Fibroblast of upper back skin (primary cell): ENCODE measurements at regions not wholly inside any gene's neighbourhood (a gene's known extent, or its start where the extent isn't known, plus 50 kb on each side); places are given as distances from the start of the nearest gene placed in this dataset.
"Not testable (repeated sequence)": the region's sequence is repeated elsewhere in the genome, so short reads cannot be mapped to it uniquely, and the experiment has no call there.

Experiments used
- DNase-seq: peaks from one replicate; pipeline ENCODE4 v3.0.0-alpha.2; 2013

DNA sequence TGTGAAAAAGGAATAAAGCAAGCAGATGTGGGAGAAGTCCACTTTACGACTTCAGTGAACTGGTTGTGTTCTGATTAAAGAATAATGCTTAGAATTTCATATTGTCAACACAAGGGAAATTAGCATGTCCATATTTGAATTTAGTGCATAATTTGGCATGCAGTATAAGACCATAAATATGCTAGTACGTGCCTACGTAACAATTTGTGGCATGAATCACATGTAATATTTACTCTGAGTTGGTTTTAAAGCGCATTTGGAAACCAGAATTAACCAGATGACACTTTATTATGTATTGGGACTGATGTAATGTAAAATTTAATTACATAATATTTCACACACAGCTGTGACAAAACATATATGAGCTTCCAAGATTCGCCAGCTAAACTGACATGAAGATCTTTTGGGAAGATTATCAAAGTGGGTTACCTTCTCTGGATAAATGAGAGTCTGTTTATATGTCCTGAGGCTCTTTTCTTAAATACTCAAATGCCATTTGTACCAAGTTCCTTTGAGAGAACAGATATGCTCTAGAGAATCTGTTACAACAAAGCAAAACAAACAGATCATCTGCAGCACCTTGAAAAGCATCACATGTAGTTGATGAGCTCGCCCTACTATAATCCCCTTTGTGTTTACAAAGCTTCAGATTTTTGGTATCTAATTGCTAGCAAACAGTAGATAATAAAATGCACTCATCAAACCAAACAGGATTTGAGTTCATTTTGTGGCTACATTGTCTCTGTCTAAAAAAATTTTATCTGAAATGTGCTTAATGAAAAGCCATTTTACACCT is 1468.6 kb downstream of the CDH11 start:
- peak; percentile 12 for DNase-seq

- no peak for DNase-seq
Observed at GRCh38 chr16:63652091-63652490, 1469.8 kb downstream of the CDH11 start.

DNA sequence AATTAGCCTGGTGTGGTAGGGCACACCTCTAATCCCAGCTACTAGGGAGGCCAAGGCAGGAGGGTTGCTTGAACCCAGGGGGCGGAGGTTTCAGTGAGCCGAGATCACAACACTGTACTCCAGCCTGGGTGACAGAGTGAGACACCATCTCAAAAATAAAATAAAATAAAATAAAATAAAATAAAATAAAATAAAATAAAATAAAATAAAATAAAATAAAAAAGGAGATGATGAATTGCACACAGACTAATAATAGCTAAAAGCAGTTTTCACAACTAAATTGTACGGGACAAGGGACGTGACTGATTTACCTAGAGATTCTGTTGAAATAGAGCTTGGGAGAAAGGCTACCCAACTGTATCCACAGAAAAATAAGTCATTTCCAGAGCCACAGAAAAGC is 1471.3 kb downstream of the CDH11 start:
- DNase-seq = no peak

DNA sequence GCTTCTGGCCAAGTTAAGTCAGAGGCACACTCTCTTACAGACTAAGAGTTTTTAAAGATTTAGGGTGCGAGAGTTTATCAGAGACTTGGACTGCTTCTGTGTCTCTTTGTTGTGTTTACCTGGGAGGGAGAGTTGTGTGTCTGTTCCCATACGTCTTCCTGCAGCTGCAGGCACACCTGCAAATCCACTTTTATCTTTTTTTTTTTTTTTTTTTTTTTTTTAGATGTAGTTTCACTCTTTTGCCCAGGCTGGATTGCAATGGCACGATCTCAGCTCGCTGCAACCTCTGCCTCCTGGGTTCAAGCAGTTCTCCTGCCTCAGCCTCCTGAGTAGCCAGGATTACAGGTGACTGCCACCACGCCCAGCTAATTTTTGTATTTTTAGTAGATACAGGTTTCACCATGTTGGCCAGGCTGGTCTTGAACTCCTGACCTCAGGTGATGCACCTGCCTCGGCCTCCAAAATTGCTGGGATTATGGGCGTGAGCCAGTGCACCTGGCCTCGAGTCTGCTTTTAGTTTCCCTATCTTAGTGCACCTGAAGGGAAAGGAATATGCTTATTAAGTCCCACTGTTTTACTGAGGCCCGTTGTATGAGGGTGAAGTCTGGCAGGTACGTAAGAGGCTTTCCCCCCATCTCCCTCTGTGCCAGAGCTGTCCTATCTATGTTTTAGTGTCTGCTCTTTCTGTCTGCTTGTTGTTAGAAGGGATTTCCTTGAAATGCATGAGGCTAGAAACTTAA is 1488.0 kb downstream of the CDH11 start:
- not testable (repeated sequence) for DNase-seq

GRCh38 chr16:63629272-63629671 is 1492.6 kb downstream of the CDH11 start:
- no peak for DNase-seq

DNA sequence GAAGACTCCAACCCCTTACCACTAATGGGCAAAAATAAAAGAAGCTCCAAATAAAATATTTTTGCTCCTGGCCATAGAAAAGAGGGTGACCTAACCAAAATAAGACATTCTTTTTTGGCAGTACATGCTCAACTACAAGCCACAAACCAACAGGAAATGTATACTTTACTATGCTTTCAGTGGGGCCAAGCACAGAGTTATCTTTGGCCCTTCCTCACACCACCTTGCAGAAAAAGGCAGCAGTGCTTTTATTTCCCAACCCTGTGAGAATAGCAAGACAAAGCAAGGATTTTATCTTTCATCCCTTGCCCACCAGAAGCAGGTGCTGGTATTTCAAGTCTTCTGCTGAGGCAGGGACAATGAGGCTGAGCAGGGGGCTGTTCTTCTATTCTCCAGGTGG is 1493.1 kb downstream of the CDH11 start:
- DNase-seq = no peak

GRCh38 chr16:63625126-63625525 is 1496.7 kb downstream of the CDH11 start:
- DNase-seq = no peak

GRCh38 chr16:63623551-63624039 is 1498.3 kb downstream of the CDH11 start:
- no peak for DNase-seq

- DNase-seq = no peak
Observed at GRCh38 chr16:63618896-63619485, 1502.9 kb downstream of the CDH11 start.

GRCh38 chr16:63617990-63618763 is 1503.7 kb downstream of the CDH11 start:
- peak; percentile 13 for DNase-seq

DNA sequence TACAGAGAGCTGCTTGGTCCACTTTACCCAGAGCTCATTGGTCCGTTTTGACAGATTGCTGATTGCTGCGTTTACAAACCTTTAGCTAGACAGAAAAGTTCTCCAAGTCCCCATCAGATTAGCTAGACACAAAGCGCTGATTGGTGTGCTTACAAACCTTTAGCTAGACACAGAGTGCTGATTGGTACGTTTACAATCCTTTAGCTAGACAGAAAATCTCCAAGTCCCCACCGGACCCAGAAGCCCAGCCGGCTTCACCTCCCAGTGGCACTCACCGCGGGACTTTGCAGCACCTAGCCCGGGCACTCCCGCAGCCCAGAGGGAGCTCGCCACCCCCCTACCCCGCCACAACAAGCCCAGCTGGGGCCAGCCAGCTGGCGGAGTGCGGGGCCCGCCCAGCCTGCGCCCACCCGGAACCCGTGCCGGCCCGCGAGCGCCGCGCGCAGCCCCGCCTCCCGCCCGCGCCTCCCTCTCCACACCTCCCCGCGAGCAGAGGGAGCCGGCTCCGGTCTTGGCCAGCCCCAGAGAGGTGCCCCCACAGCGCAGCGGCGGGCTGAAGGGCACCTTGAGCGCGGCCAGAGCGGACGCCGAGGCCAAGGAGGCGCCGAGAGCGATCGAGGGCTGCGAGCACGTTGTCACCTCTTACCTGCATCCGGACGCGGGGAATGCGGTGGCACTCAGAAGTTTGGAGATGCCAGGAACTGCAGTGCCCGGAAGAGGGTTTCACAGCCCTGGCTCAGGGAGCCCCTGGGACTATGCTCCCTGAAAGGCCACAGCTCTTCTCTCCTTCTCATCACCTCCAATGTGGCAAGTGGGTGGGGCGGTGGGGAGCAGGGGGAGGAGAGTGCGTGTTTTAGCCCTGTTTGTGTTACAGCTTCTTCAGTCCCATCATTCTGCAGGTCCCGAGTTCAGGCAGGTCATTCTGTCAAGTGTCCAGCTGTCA is 1504.5 kb downstream of the CDH11 start:
- DNase-seq = no peak

- DNase-seq = no peak
Observed at GRCh38 chr16:63614429-63614828, 1507.4 kb downstream of the CDH11 start.

DNA sequence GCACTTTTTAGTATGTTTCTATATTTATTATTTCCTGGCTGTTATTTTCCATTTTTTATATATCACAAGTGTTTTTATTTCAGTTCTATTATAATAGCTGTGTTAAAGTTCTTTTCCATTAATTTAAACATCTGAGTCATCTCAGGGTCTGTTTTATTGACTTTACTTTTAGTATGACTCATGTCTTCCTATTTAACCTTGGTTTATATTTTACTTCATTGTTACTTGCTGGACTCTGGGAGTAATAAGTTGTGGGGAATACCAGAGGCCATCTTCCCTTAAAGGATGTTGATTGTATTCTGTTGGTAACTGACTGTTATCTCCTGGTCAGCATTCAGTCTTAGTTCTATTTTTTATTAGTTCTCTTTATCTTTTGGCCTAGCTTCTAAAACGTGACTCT is 1508.2 kb downstream of the CDH11 start:
- peak; percentile 16 for DNase-seq

DNA sequence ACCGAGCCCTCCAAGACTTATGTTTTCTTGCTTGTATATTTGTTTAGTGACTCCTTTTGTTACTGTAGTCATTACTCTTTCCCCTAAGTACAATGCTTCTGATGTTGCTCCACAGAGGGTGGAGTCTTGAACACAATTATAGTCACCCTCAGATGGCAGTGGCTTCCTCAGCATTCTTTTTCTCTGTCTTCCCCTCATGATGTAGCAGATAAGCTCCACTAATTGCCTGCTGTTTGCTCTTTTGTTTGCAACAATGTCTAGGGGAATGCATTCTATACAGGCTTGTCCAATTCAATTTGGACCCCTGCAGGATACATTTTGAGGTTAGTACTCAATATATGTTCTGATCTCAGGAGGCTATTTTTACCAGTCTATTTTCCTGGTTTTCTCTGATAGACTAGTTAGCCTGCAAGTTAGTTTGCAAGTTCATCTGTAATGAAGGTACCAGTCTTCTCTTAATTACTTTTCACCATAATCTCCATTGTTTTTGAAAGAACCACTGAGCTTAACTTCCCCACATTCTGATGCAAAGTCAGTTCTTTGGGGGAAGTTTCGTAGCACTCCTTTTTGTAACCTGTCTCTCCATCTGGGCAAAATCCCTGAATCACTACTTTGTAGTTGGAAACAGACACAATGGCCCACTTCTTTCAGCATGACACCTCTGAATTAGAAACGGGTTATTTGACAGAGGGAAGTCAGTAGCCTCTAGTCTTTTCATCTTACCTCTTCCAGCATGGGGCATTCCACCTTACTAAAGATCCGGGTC is 1509.2 kb downstream of the CDH11 start:
- DNase-seq = no peak

DNA sequence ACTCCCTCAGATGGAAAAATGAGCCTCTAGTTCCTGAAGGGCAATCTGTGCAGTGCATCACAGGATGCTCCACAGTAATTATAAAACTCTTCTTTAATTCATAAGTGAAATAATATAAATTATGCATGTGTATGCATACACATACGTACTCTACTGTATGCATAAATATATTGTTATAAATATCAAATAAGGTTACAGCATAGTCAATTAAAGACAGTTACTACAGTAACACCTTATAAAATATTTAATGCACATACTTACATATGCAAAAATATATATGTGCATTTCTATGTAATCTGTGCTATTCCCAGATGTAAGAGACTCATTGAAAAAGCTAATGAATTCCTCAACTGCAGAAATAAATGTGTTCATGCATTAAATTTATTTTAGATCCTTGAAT is 1515.1 kb downstream of the CDH11 start:
- DNase-seq = no peak

DNA sequence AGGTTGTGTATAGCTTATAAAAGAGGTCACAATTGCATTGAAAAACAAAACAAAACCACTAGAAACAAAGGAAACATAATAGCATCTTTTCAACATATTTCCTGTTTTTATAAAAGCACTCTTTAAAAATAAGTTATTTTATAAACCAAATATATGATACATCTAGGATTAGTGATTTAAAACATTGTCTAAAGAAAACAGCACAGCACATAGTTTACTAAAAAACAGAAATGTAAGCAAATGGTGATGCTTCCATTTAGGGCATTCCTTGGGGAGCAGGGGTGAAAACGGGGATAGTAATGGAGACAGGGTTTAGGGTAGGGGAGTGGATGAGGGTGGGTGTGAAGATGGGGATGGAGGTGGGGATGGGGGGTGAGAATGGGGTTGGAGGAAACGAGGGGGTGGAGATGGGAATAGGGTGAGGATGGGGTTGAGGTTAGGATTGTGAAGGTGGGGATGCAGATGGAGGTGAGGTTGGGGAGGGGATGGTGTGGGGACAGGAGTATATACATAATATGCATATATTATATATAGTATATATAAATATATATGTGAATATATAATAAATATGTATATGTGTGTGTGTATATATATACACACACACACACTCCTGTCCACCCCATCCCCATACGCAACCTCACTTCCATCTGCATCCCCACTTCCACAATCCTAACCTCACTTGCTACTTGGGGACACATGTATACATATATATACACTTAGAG is 1519.5 kb downstream of the CDH11 start:
- no peak for DNase-seq

DNA sequence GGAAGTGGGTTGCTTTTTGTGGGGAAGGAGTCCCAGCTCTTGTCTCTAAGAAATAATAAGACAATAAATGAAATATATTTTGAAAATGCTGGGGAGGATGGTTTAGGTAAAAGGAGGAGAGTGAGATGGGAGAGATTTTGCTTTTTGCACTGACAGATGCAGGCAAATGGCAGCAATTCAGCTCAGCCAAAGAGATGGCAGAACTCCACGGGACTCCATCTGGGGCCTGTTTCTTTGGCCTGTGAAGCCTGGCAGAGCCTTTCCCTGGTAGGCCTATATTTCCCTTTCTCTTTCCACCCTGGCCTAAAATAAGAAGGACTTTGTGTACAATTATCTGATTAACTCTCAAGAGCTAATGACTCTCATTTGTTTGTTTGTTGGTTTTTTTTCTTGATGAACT is 1525.1 kb downstream of the CDH11 start:
- no peak for DNase-seq

GRCh38 chr16:63592852-63593251 is 1529.0 kb downstream of the CDH11 start:
- no peak for DNase-seq

DNA sequence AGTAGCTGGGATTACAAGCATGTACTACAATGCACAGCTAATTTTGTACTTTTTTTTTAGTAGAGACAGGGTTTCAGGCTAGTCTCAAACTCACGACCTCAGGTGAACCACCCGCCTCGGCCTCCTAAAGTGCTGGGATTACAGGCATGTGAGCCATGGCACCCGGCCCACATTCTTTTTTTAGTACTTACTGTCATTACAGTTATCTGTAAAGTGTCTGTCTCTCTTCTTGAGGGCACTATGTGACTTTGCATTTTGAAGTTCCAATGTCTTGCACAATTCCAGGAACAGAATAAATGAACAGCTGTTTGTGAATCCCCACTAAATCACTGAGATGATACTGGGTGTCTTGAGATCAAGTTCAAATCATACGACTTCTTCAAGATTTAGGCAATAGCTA is 1540.3 kb downstream of the CDH11 start:
- DNase-seq = no peak

DNA sequence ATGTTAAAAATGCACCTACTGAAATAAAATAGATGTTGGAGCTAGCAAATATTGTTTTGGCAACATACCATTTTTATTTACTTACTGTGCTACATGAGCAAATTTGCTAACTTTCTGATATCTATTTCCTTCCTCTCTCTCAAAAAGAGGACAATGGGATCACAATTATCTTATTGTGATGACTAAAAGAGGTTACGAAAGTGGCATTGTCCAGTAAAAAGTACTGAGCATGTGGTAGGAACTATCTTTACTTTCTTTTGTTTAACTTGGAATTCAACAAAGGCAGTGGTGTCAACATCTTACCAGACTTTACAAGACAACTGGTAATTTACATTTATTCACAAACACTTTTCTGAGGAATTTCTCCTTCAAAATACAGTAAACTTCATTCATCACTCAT is 1542.6 kb upstream of the CDH8 start:
- no peak for DNase-seq
